GM12873 (cell line): ENCODE measurements at regions not wholly inside any gene's neighbourhood (a gene's known extent, or its start where the extent isn't known, plus 50 kb on each side); places are given as distances from the start of the nearest gene placed in this dataset.

Experiments
- CTCF ChIP-seq: IDR thresholded peaks from 2 replicates; pipeline ENCODE4 v1.5.1; 2012; ENCODE audit warnings: low read depth, mild to moderate bottlenecking, moderate library complexity, low read length, control low read depth; ENCODE audit not compliant: insufficient read depth; ENCODE audit errors: missing control alignments

GRCh38 chr11:19426756-19427403, 186.1 kb upstream of the E2F8 start:
- no peak for TF ChIP-seq CTCF

- TF ChIP-seq CTCF = no peak
Observed at GRCh38 chr11:19426011-19426755, 185.4 kb upstream of the E2F8 start.

GRCh38 chr11:19422276-19422675, 181.5 kb upstream of the E2F8 start:
- no peak for TF ChIP-seq CTCF

GRCh38 chr11:19420868-19421533, 180.3 kb upstream of the E2F8 start:
- no peak for TF ChIP-seq CTCF

- TF ChIP-seq CTCF = no peak
Observed at GRCh38 chr11:19419808-19420207, 179.1 kb upstream of the E2F8 start.

GRCh38 chr11:19419021-19419750, 178.4 kb upstream of the E2F8 start:
- TF ChIP-seq CTCF = no peak

GRCh38 chr11:19418221-19418620, 177.5 kb upstream of the E2F8 start:
- no peak for TF ChIP-seq CTCF
